T-cell (primary cell): ENCODE measurements at regions not wholly inside any gene's neighbourhood (a gene's known extent, or its start where the extent isn't known, plus 50 kb on each side); places are given as distances from the start of the nearest gene placed in this dataset.

Experiments
- ATAC-seq, 4 experiments: fragments of 200-7000 bp in 3 of 4; fragments of 150-1000 bp in 1 of 4; cut with Tn5 transposase; replicated peaks in 1 of 4; 1 replicate in 3 of 4; 2 replicates in 1 of 4; pipeline ENCODE4 v1.10.0; 2021; ENCODE audit warnings: moderate library complexity in 3 of 4, mild to moderate bottlenecking in 2 of 4, moderate number of reproducible peaks in 1 of 4
- CTCF ChIA-PET, 2 donors: fragments of 300-600 bp; sonication (Branson Sonifier 250); formaldehyde crosslinking; loops; one replicate each; lab custom pipeline; 2022; ENCODE audit warnings: antibody characterized with exemption in 2 of 2; lab: Charles Lee
- POLR2A ChIA-PET, 2 donors: fragments of 300-600 bp; sonication (Branson Sonifier 250); formaldehyde crosslinking; loops; one replicate each; lab custom pipeline; 2022; ENCODE audit warnings: antibody characterized with exemption in 2 of 2; lab: Charles Lee
- DNase-seq, 35 experiments: peaks; one replicate each; pipeline versions ENCODE4 v3.0.0 to v3.0.0-alpha.2; 2013 to 2023
- H3K27ac ChIP-seq: one replicate; pipeline ENCODE4 v1.5.1; 2013; ENCODE audit warnings: low read length
- H3K27me3 ChIP-seq, 2 experiments: replicated peaks in 1 of 2; 1 replicate in 1 of 2; 2 replicates in 1 of 2; pipeline versions ENCODE4 v1.6.1 to v1.7.0; 2013; ENCODE audit warnings: low read length in 1 of 2, mixed read lengths in 1 of 2; ENCODE audit not compliant: control insufficient read depth in 2 of 2, insufficient read depth in 2 of 2; ENCODE audit errors: extremely low read depth in 1 of 2
- H3K36me3 ChIP-seq, 2 donors: 1 replicate in 1 of 2; 2 replicates in 1 of 2; pipeline versions ENCODE4 v1.6.1 to v1.7.0; 2013; ENCODE audit warnings: low read length in 1 of 2; ENCODE audit not compliant: control insufficient read depth in 2 of 2, insufficient read depth in 1 of 2; ENCODE audit errors: extremely low read depth in 1 of 2
- H3K4me1 ChIP-seq, 2 experiments: 1 replicate in 1 of 2; 2 replicates in 1 of 2; pipeline versions ENCODE4 v1.6.1 to v1.7.0; 2013; ENCODE audit warnings: low read length in 2 of 2, mixed read lengths in 1 of 2; ENCODE audit not compliant: insufficient read depth in 2 of 2, control insufficient read depth in 1 of 2; ENCODE audit errors: extremely low read depth in 1 of 2
- H3K4me3 ChIP-seq, 2 donors: 1 replicate in 1 of 2; 2 replicates in 1 of 2; pipeline versions ENCODE4 v1.5.1 to v1.7.0; 2013; ENCODE audit warnings: mild to moderate bottlenecking in 2 of 2, low read length in 1 of 2, moderate library complexity in 1 of 2; ENCODE audit not compliant: control insufficient read depth in 1 of 2; ENCODE audit errors: extremely low read depth in 1 of 2
- H3K9me3 ChIP-seq: 2 replicates; pipeline ENCODE4 v1.7.0; 2013
- H3K27ac Mint-ChIP-seq, 2 donors: one replicate each; pipeline ENCODE4 v1.8.0; 2020 to 2021; ENCODE audit warnings: mild to moderate bottlenecking in 2 of 2, mixed read lengths in 2 of 2
- H3K27me3 Mint-ChIP-seq, 2 donors: one replicate each; pipeline ENCODE4 v1.8.0; 2021 to 2022; ENCODE audit warnings: mixed read lengths in 2 of 2
- H3K36me3 Mint-ChIP-seq: one replicate; pipeline ENCODE4 v1.8.0; 2021; ENCODE audit warnings: mixed read lengths
- H3K4me1 Mint-ChIP-seq, 3 donors: one replicate each; pipeline ENCODE4 v1.8.0; 2020 to 2022; ENCODE audit warnings: mixed read lengths in 3 of 3, mild to moderate bottlenecking in 1 of 3
- H3K4me3 Mint-ChIP-seq, 3 donors: one replicate each; pipeline ENCODE4 v1.8.0; 2020 to 2022; ENCODE audit warnings: mild to moderate bottlenecking in 3 of 3, mixed read lengths in 3 of 3, moderate library complexity in 3 of 3
- H3K9me3 Mint-ChIP-seq, 3 donors: one replicate each; pipeline ENCODE4 v1.8.0; 2020 to 2022; ENCODE audit warnings: mixed read lengths in 3 of 3
- WGBS: methylation state at CpG from one replicate; pipeline ENCODE4 v1.1.5; 2013; ENCODE audit warnings: missing lambda C conversion rate; ENCODE audit not compliant: insufficient coverage; 5-methylcytosine and 5-hydroxymethylcytosine counted together

GRCh38 chr11:15758857-15759465, 597.4 kb downstream of the SOX6 start:
- no peak for ATAC-seq
- Histone ChIP-seq H3K27me3 (no peaks in the 10 kb centered on the region), H3K9me3 (no peaks in the 10 kb centered on the region), H3K27ac (no peak overlapping the region), H3K36me3 (no peaks in the 10 kb centered on the region), H3K4me1 (no peaks in the 10 kb centered on the region), H3K4me3 (no peak overlapping the region)
- no peaks in the 10 kb centered on the region for H3K4me1 Mint-ChIP-seq
- no peak overlapping the region for H3K27ac Mint-ChIP-seq
- peaks cover 6 to 10% (median 7%) of the 10 kb centered on the region in 3 donors for H3K9me3 Mint-ChIP-seq
- POLR2A ChIA-PET, result no interaction called here
- WGBS, result 80% methylated on average over 5 of the region's 10 CpGs
- H3K4me3 Mint-ChIP-seq, result no peak overlapping the region
- H3K36me3 Mint-ChIP-seq, result no peaks in the 10 kb centered on the region
- CTCF ChIA-PET, result no interaction called here
- peaks cover 6 to 12% of the 10 kb centered on the region in 2 donors for H3K27me3 Mint-ChIP-seq
- no peak for DNase-seq

DNA sequence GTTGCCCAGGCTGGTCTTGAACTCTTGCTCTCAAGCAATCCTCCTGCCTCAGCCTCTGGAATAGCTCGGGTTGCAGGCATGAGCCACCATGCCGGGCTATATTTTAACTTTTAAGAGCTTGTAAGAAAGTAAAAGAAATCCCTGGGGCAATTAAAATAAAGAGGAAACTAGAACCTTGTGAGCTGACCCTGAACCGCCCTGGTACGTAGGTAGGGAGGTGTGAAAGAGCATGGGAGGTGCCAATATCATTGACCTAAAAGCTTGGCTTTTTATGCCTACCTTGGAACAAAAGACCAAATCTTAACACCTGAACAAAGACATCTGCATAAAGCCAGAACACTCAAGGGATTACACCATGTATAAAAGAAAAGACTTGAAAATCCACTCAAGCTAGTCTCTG, 595.1 kb downstream of the SOX6 start:
- H3K36me3 ChIP-seq, result no peaks in the 10 kb centered on the region
- WGBS, result no CpG with 5 or more reads among the region's 4 CpGs
- no peak for ATAC-seq
- no peak overlapping the region for H3K4me3 ChIP-seq
- DNase-seq, result no peak
- H3K27me3 Mint-ChIP-seq, result peaks cover 6 to 7% of the 10 kb centered on the region in 2 donors
- H3K4me1 Mint-ChIP-seq, result no peaks in the 10 kb centered on the region
- H3K27ac Mint-ChIP-seq, result no peak overlapping the region
- CTCF ChIA-PET, result interaction anchor here in 1 of 2 donors (0.6 kb wide), 1 partner anchor 256 kb away, joined by 6 read pairs; no protein-coding TSS in a partner anchor
- no peak overlapping the region for H3K4me3 Mint-ChIP-seq
- H3K27me3 ChIP-seq, result no peaks in the 10 kb centered on the region
- no peaks in the 10 kb centered on the region for H3K4me1 ChIP-seq
- POLR2A ChIA-PET, result interaction anchor here in 1 of 2 donors (0.7 kb wide), 1 partner anchor 19 kb away, joined by 7 read pairs; no protein-coding TSS in a partner anchor
- no peaks in the 10 kb centered on the region for H3K36me3 Mint-ChIP-seq
- peaks cover 0 to 7% (median 2%) of the 10 kb centered on the region in 3 donors for H3K9me3 Mint-ChIP-seq
- no peak overlapping the region for H3K27ac ChIP-seq
- H3K9me3 ChIP-seq, result no peaks in the 10 kb centered on the region

GRCh38 chr11:15764326-15764725, 592.0 kb downstream of the SOX6 start:
- no peak overlapping the region for H3K4me3 ChIP-seq
- no peak overlapping the region for H3K27ac ChIP-seq
- H3K4me1 Mint-ChIP-seq, result no peaks in the 10 kb centered on the region
- no peaks in the 10 kb centered on the region for H3K36me3 Mint-ChIP-seq
- no peaks in the 10 kb centered on the region for H3K36me3 ChIP-seq
- H3K27ac Mint-ChIP-seq, result no peak overlapping the region
- peaks cover 0 to 7% (median 0%) of the 10 kb centered on the region in 3 donors for H3K9me3 Mint-ChIP-seq
- DNase-seq (no peak), ATAC-seq (no peak)
- no peaks in the 10 kb centered on the region for H3K27me3 ChIP-seq
- H3K4me1 ChIP-seq, result no peaks in the 10 kb centered on the region
- CTCF ChIA-PET, result no interaction called here
- H3K9me3 ChIP-seq, result no peaks in the 10 kb centered on the region
- H3K4me3 Mint-ChIP-seq, result no peak overlapping the region
- POLR2A ChIA-PET, result no interaction called here
- WGBS, result no CpG with 5 or more reads among the region's 1 CpG
- peaks cover 0 to 6% of the 10 kb centered on the region in 2 donors for H3K27me3 Mint-ChIP-seq

DNA sequence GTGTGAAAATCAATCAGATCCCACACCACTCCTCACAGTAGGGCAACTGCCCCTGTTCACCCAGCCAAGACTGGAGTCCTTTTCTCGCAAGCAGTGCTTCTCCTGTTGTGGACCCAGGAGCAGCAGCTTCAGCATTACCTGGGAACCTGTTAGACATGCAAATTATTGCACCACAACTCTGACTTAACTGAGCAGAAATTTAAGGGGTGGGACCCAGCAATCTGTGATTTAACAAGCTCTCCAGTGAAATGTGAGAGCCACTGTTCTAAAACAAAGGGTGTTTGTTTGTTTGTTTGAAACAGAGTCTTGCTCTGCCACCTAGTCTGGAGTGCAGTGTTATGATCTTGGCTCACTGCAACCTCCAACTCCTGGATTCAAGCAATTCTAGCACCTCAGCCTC, 591.4 kb downstream of the SOX6 start:
- CTCF ChIA-PET, result no interaction called here
- POLR2A ChIA-PET, result no interaction called here
- H3K27ac ChIP-seq, result no peak overlapping the region
- H3K27ac Mint-ChIP-seq, result no peak overlapping the region
- H3K4me1 ChIP-seq, result no peaks in the 10 kb centered on the region
- H3K9me3 Mint-ChIP-seq, result peaks cover 0 to 7% (median 0%) of the 10 kb centered on the region in 3 donors
- H3K36me3 ChIP-seq, result no peaks in the 10 kb centered on the region
- H3K27me3 ChIP-seq, result no peaks in the 10 kb centered on the region
- DNase-seq (no peak), ATAC-seq (no peak)
- no CpG with 5 or more reads among the region's 1 CpG for WGBS
- no peaks in the 10 kb centered on the region for H3K4me1 Mint-ChIP-seq
- H3K4me3 Mint-ChIP-seq, result no peak overlapping the region
- no peaks in the 10 kb centered on the region for H3K36me3 Mint-ChIP-seq
- no peaks in the 10 kb centered on the region for H3K9me3 ChIP-seq
- H3K27me3 Mint-ChIP-seq, result peaks cover 0 to 6% of the 10 kb centered on the region in 2 donors
- no peak overlapping the region for H3K4me3 ChIP-seq

DNA sequence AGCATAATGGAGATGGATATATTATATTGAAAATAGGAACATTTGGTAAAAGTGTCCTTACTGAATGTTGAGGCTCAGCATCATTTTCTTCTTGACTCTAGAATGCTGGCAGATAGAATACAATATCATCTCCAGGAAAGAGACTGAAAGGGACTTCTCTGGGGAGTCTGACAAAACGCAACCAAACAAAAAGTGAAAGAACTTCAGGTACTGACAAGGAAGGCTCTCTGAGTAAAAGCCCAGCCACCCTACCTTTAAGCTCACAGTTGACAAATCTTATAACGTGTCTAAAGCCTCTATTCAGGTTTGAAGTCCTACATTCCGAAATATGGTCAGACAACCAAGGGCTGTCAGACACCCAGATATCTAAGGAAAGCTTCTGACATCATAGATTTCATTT, 590.8 kb downstream of the SOX6 start:
- Histone ChIP-seq H3K4me1 (no peaks in the 10 kb centered on the region), H3K27me3 (no peaks in the 10 kb centered on the region), H3K9me3 (no peaks in the 10 kb centered on the region), H3K27ac (no peak overlapping the region), H3K36me3 (no peaks in the 10 kb centered on the region), H3K4me3 (no peak overlapping the region)
- Mint-ChIP-seq H3K4me1 (no peaks in the 10 kb centered on the region), H3K9me3 (peaks cover 0 to 7% (median 0%) of the 10 kb centered on the region in 3 donors), H3K36me3 (no peaks in the 10 kb centered on the region), H3K27me3 (peaks cover 0 to 4% of the 10 kb centered on the region in 2 donors), H3K27ac (no peak overlapping the region), H3K4me3 (no peak overlapping the region)
- ATAC-seq, result no peak
- no peak for DNase-seq
- ChIA-PET CTCF (no interaction called here), POLR2A (no interaction called here)
- WGBS, result 50% methylated on average over 2 of the region's 3 CpGs

DNA sequence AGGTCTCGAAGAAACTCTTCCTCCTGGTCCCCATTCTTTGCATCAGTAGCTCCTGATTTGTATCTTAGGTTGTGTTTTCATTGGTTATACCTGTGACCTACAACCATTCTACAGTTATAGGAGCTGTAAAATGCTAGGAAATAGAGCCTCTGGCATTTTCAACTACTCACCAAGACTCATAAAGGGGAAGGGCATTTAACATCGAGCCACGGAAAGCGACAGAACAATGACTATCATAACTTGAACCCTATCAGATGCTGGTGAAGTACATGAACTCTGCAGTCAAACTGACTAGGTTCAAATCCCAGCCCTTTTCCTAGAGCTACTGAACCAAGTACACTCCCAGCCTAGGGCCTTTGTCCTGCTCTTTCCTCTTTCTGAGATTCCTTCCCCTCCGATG, 588.0 kb downstream of the SOX6 start:
- ChIA-PET CTCF (no interaction called here), POLR2A (no interaction called here)
- Mint-ChIP-seq H3K4me3 (no peak overlapping the region), H3K9me3 (peaks cover 0 to 7% (median 0%) of the 10 kb centered on the region in 3 donors), H3K36me3 (no peaks in the 10 kb centered on the region), H3K4me1 (no peaks in the 10 kb centered on the region), H3K27ac (no peak overlapping the region), H3K27me3 (no peaks in the 10 kb centered on the region)
- H3K27me3 ChIP-seq, result no peaks in the 10 kb centered on the region
- DNase-seq, result no peak
- no peak overlapping the region for H3K27ac ChIP-seq
- no peak overlapping the region for H3K4me3 ChIP-seq
- WGBS, result 100% methylated on average over 3 of the region's 5 CpGs
- H3K36me3 ChIP-seq, result no peaks in the 10 kb centered on the region
- H3K4me1 ChIP-seq, result no peaks in the 10 kb centered on the region
- no peaks in the 10 kb centered on the region for H3K9me3 ChIP-seq
- no peak for ATAC-seq
